ENCODE measurements at regions not wholly inside any gene's neighbourhood (a gene's known extent, or its start where the extent isn't known, plus 50 kb on each side); places are given as distances from the start of the nearest gene placed in this dataset.

- no peak for TF ChIP-seq CTCF (IDR thresholded peaks at IDR 0.05 in 4 of 5, conservative IDR thresholded peaks at IDR 0.05 in 1 of 5)
- TF ChIP-seq POLR2A (IDR thresholded peaks at IDR 0.05) = no peak
These were observed 979.7 kb upstream of the FAT3 start for GRCh38 chr11:91244912-91245311.
